ENCODE measurements at regions not wholly inside any gene's neighbourhood (a gene's known extent, or its start where the extent isn't known, plus 50 kb on each side); places are given as distances from the start of the nearest gene placed in this dataset.

DNA sequence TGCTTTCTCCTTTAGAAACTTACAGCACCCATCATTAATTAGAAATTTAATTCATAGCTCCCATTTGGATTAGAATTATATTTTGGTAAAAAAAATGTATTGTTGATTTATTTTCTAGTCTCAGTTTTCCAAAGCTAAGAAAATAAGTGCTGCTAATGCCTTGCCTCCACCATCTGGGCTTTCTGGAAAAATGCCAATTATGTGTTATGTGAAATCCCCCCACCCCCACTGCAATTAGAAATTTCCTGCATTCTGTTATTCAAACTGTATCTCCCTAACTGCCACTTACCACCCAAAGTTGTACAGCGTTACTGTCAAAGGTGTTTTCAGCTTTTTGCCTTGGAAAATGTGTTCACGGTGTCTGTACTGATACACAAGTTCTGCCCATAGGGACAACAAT is 617.2 kb upstream of the UBE2E2 start:
- H3K27me3 ChIP-seq (ENCODE audit: control insufficient read depth, insufficient read depth) = no peaks in the 10 kb centered on the region
- 71% methylated on average over 2 of the region's 2 CpGs for WGBS
- ATAC-seq (no peak), DNase-seq (no peak)
- intact Hi-C loops (cut with DNase I) = no loop called here
- H3K4me1 ChIP-seq (ENCODE audit: control insufficient read depth, insufficient read depth, low read length) = no peaks in the 10 kb centered on the region
- H3K4me3 ChIP-seq (ENCODE audit: low read length) = no peak overlapping the region
- H3K9me3 ChIP-seq (ENCODE audit: control insufficient read depth, low read length) = no peaks in the 10 kb centered on the region
- H3K27ac ChIP-seq (ENCODE audit: low read length) = no peak overlapping the region

DNA sequence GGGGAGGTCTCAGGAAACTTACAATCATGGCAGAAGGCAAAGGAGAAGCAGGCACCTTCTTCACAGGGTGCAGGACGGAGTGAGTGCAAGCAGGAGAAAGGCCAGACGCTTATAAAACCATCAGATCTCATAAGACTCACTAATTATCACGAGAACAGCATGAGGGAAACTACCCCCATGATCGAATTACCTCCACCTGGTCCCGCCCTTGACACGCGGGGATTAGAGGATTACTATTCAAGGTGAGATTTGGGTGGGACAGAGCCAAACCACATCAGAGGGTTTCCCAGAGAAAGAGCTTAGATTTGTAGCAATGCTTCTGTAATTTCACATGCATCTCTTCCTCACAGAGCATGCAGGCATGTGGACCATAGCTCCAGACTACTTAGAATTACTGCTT is 615.7 kb upstream of the UBE2E2 start:
- H3K27ac ChIP-seq (ENCODE audit: low read length) = no peak overlapping the region
- no peaks in the 10 kb centered on the region for H3K27me3 ChIP-seq (ENCODE audit: control insufficient read depth, insufficient read depth)
- no peaks in the 10 kb centered on the region for H3K4me1 ChIP-seq (ENCODE audit: control insufficient read depth, insufficient read depth, low read length)
- ATAC-seq = no peak
- DNase-seq = no peak
- intact Hi-C loops (cut with DNase I) = no loop called here
- no peaks in the 10 kb centered on the region for H3K9me3 ChIP-seq (ENCODE audit: control insufficient read depth, low read length)
- 74% methylated on average over 7 of the region's 7 CpGs for WGBS
- no peak overlapping the region for H3K4me3 ChIP-seq (ENCODE audit: low read length)

DNA sequence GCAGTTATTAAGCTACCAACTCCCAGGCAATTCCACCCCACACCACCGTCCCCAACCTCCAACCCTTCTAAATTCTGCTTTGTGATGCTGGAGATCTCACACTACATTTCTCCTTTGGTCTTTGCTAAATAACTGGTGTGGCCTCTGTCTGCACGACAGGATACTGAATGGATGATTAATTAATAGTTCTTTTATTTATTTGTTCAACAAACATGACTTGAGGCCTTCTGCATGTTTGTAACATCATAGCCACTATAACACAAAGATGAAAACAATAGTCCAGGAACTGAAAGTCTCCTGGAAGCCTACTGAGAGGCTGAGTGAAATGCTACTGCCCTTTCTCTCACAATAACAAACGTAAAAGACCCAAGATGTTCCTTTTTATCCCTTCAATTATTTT is 609.5 kb upstream of the UBE2E2 start:
- Histone ChIP-seq H3K27me3 (ENCODE audit: control insufficient read depth, insufficient read depth) (no peaks in the 10 kb centered on the region), H3K9me3 (ENCODE audit: control insufficient read depth, low read length) (no peaks in the 10 kb centered on the region), H3K4me1 (ENCODE audit: control insufficient read depth, insufficient read depth, low read length) (no peaks in the 10 kb centered on the region), H3K27ac (ENCODE audit: low read length) (no peak overlapping the region), H3K4me3 (ENCODE audit: low read length) (no peak overlapping the region)
- ATAC-seq (no peak), DNase-seq (no peak)
- WGBS = 35% methylated on average over 3 of the region's 3 CpGs
- intact Hi-C loops (cut with DNase I) = no loop called here

DNA sequence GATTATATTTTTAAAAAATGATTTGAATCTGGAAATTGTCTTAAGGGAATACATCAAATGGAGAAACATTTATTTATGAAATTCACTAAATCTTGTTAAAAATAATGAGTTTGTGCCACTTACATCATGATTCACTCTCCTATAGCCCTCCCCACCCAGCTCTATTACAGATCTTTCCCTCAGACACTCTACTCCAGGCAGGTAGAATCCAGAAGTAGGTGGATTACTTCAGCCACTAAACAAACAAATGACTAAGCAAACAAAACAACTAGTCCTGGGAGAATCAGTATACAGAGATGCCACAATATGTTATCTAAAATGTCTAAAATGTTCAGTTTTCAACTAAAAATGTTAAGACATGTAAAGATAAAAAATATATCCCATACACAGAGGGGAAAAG is 608.1 kb upstream of the UBE2E2 start:
- H3K27me3 ChIP-seq (ENCODE audit: control insufficient read depth, insufficient read depth) = no peaks in the 10 kb centered on the region
- no peak for ATAC-seq
- intact Hi-C loops (cut with DNase I) = no loop called here
- no peaks in the 10 kb centered on the region for H3K4me1 ChIP-seq (ENCODE audit: control insufficient read depth, insufficient read depth, low read length)
- no peak overlapping the region for H3K27ac ChIP-seq (ENCODE audit: low read length)
- H3K4me3 ChIP-seq (ENCODE audit: low read length) = no peak overlapping the region
- no peaks in the 10 kb centered on the region for H3K9me3 ChIP-seq (ENCODE audit: control insufficient read depth, low read length)
- no peak for DNase-seq

DNA sequence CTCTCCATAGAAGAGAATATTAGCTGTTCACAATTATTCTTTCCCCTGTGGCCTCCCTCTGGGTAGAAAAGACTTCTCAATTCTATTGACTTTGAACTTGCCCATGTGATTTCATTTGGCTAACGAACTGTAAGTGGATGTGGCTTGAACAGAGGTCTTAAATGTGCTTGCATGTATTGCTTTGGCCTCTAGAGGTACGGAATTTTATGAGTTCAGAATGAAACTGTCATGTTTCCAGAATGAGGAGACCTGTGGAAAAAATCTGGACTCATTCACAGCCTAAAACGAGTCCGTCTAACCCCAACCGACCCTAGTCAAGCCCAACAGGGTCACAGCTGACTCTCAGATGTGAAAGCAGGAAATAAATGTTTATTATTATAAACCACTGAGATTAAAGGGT is 596.7 kb upstream of the UBE2E2 start:
- Histone ChIP-seq H3K4me3 (ENCODE audit: low read length) (no peak overlapping the region), H3K4me1 (ENCODE audit: control insufficient read depth, insufficient read depth, low read length) (no peaks in the 10 kb centered on the region), H3K27me3 (ENCODE audit: control insufficient read depth, insufficient read depth) (no peaks in the 10 kb centered on the region), H3K9me3 (ENCODE audit: control insufficient read depth, low read length) (no peaks in the 10 kb centered on the region), H3K27ac (ENCODE audit: low read length) (no peak overlapping the region)
- 52% methylated on average over 5 of the region's 5 CpGs for WGBS
- ATAC-seq (no peak), DNase-seq (no peak)
- intact Hi-C loops (cut with DNase I) = no loop called here

DNA sequence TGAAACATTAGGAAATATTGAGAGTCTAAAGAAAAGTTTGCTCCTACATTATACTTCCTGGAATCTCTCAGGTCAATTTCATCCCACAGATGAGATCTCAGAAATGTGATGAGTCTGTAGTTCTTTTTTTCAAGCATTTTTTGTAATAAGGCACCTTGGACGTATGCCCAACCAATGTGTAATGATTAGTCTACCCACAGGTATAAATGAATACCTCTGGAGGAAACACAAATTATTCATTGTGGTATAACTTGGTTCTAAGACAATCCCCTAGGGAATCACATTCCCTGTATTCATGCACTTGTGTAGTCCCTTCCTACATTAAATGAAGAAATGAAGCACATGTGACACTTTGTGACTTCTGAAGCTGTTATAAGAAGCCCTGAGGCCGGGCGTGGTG is 596.2 kb upstream of the UBE2E2 start:
- WGBS = 80% methylated on average over 3 of the region's 3 CpGs
- Histone ChIP-seq H3K27me3 (ENCODE audit: control insufficient read depth, insufficient read depth) (no peaks in the 10 kb centered on the region), H3K4me3 (ENCODE audit: low read length) (no peak overlapping the region), H3K9me3 (ENCODE audit: control insufficient read depth, low read length) (no peaks in the 10 kb centered on the region), H3K4me1 (ENCODE audit: control insufficient read depth, insufficient read depth, low read length) (no peaks in the 10 kb centered on the region), H3K27ac (ENCODE audit: low read length) (no peak overlapping the region)
- no peak for DNase-seq
- ATAC-seq = no peak
- intact Hi-C loops (cut with DNase I) = no loop called here

- Histone ChIP-seq H3K4me1 (ENCODE audit: control insufficient read depth, insufficient read depth, low read length) (no peaks in the 10 kb centered on the region), H3K27me3 (ENCODE audit: control insufficient read depth, insufficient read depth) (no peaks in the 10 kb centered on the region), H3K4me3 (ENCODE audit: low read length) (no peak overlapping the region), H3K9me3 (ENCODE audit: control insufficient read depth, low read length) (no peaks in the 10 kb centered on the region), H3K27ac (ENCODE audit: low read length) (no peak overlapping the region)
- WGBS = 92% methylated on average over 4 of the region's 4 CpGs
- DNase-seq = no peak
- no peak for ATAC-seq
- intact Hi-C loops (cut with DNase I) = no loop called here
Observed at GRCh38 chr3:22608093-22608492, 595.0 kb upstream of the UBE2E2 start.

DNA sequence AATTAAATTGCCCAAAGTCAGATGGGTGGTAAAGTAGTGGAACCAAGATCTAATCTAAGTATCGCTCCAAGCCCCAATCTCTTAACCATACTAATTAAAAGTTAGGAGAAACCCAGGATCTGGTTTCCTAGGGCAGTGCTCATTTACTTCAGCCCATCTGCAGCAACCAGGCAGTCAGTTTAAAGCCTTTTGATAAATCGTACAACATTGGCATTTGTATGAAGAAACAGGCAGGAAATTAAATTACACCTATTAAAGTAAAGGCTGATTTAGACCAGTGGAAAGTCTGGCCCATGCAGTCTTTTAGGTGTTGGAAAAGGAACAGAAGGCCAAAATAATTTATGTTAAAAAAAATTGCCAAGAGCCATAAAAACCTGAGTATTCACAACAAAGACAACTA is 594.4 kb upstream of the UBE2E2 start:
- Histone ChIP-seq H3K4me3 (ENCODE audit: low read length) (no peak overlapping the region), H3K27ac (ENCODE audit: low read length) (no peak overlapping the region), H3K27me3 (ENCODE audit: control insufficient read depth, insufficient read depth) (no peaks in the 10 kb centered on the region), H3K9me3 (ENCODE audit: control insufficient read depth, low read length) (no peaks in the 10 kb centered on the region), H3K4me1 (ENCODE audit: control insufficient read depth, insufficient read depth, low read length) (no peaks in the 10 kb centered on the region)
- 85% methylated on average over 2 of the region's 2 CpGs for WGBS
- ATAC-seq = no peak
- intact Hi-C loops (cut with DNase I) = no loop called here
- DNase-seq = no peak

- intact Hi-C loops (cut with DNase I) = no loop called here
- no peak for ATAC-seq
- 93% methylated on average over 1 of the region's 1 CpG for WGBS
- Histone ChIP-seq H3K9me3 (ENCODE audit: control insufficient read depth, low read length) (no peaks in the 10 kb centered on the region), H3K4me3 (ENCODE audit: low read length) (no peak overlapping the region), H3K27me3 (ENCODE audit: control insufficient read depth, insufficient read depth) (no peaks in the 10 kb centered on the region), H3K4me1 (ENCODE audit: control insufficient read depth, insufficient read depth, low read length) (no peaks in the 10 kb centered on the region), H3K27ac (ENCODE audit: low read length) (no peak overlapping the region)
- DNase-seq = no peak
Observed at GRCh38 chr3:22609139-22609538, 594.0 kb upstream of the UBE2E2 start.

GRCh38 chr3:22612927-22613326 is 590.2 kb upstream of the UBE2E2 start:
- Histone ChIP-seq H3K9me3 (ENCODE audit: control insufficient read depth, low read length) (no peaks in the 10 kb centered on the region), H3K4me3 (ENCODE audit: low read length) (no peak overlapping the region), H3K27ac (ENCODE audit: low read length) (no peak overlapping the region), H3K4me1 (ENCODE audit: control insufficient read depth, insufficient read depth, low read length) (no peaks in the 10 kb centered on the region), H3K27me3 (ENCODE audit: control insufficient read depth, insufficient read depth) (no peaks in the 10 kb centered on the region)
- ATAC-seq (no peak), DNase-seq (no peak)
- WGBS = 75% methylated on average over 4 of the region's 4 CpGs
- intact Hi-C loops (cut with DNase I) = no loop called here

DNA sequence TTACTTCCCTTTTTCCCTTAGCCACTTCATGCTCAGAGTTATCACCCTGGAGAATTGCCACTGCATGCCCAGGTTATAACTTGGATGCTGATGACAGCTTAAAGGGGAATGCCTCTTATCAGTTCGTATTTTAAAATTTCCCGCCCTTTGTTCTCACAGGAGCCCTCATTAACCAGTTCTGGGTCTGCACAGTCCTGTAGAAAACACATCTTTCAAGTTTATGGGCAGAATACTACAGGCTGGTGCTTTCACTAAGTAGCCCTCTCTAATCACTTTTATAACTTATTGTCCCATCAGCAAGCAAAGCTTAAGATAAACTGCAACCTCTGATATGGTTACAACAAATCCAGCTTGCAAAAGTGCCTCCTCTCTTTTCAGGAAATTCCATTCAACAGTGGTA is 587.3 kb upstream of the UBE2E2 start:
- intact Hi-C loops (cut with DNase I) = no loop called here
- no peak for DNase-seq
- Histone ChIP-seq H3K9me3 (ENCODE audit: control insufficient read depth, low read length) (no peaks in the 10 kb centered on the region), H3K4me3 (ENCODE audit: low read length) (no peak overlapping the region), H3K27me3 (ENCODE audit: control insufficient read depth, insufficient read depth) (no peaks in the 10 kb centered on the region), H3K27ac (ENCODE audit: low read length) (no peak overlapping the region), H3K4me1 (ENCODE audit: control insufficient read depth, insufficient read depth, low read length) (no peaks in the 10 kb centered on the region)
- 20% methylated on average over 2 of the region's 2 CpGs for WGBS
- ATAC-seq = no peak

DNA sequence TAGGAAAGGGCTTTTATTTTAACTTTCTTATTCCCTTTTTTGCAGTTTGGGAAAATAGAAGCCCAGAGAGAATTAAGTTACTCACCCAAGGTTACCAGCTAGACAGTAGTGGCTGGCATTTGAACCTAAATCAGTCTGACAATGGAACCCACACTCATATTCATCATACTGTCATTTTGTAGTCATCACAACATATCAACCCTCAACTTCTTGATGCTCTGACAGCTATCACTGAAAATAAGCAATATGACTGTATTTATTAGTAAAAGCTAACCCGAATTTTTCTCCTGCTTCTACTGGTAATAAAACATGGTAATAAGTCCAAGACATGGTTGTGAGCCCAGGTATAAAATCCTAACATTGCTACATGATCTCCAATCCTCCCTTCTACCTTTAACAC is 585.8 kb upstream of the UBE2E2 start:
- H3K4me3 ChIP-seq (ENCODE audit: low read length) = no peak overlapping the region
- ATAC-seq (no peak), DNase-seq (no peak)
- WGBS = 48% methylated on average over 1 of the region's 1 CpG
- intact Hi-C loops (cut with DNase I) = no loop called here
- no peaks in the 10 kb centered on the region for H3K4me1 ChIP-seq (ENCODE audit: control insufficient read depth, insufficient read depth, low read length)
- no peaks in the 10 kb centered on the region for H3K27me3 ChIP-seq (ENCODE audit: control insufficient read depth, insufficient read depth)
- H3K27ac ChIP-seq (ENCODE audit: low read length) = no peak overlapping the region
- H3K9me3 ChIP-seq (ENCODE audit: control insufficient read depth, low read length) = no peaks in the 10 kb centered on the region

All from right cardiac atrium (tissue), 5 donors.